ENCODE measurements at regions not wholly inside any gene's neighbourhood (a gene's known extent, or its start where the extent isn't known, plus 50 kb on each side); places are given as distances from the start of the nearest gene placed in this dataset.

DNA sequence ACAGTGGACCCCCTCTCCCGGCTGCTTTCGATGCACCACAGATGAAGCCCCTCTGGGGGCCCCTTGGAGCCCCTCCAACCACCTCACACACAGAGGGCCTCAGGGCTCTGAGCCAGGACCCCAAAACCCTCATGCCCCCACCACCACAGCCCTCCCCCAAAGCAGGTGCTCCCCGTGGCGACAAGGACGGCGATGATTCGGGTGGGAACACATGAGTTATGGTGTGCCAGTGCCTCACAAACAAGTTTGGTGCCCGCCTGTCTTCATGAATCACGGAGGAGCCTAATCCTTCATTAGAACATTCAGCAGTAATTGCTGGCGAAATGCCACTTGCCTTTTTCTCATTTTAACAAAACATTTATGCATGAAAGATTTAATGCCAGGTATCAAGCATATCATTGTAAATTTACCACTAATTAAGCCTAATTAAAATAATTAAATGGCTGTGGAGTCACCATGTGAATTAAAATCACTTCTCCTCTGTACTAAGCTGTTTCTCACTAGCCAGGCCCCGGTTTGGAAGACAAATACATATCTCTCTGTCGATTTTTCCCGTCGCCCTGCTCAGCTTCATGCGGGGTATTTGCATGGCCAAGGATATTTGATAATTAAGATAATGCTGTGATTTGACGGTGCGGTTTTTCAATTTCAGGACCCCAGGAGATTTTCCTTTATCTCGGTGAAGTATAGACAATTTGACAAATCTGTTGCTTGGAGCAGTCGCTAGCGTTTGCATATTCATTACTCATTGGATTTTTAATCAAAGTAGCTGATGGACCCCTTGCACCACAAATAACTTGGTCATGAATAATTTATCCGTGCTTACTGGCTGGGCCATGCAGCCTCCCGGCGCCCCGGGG, 157.0 kb downstream of the TLE3 start:
- no peak for DNase-seq
- no peaks in the 10 kb centered on the region for H3K27me3 ChIP-seq
- H3K4me3 ChIP-seq = no peak overlapping the region
- H3K36me3 ChIP-seq = no peaks in the 10 kb centered on the region
- H3K4me1 ChIP-seq = no peaks in the 10 kb centered on the region
- no peak overlapping the region for H3K27ac ChIP-seq
- TF ChIP-seq, protein P1, sequence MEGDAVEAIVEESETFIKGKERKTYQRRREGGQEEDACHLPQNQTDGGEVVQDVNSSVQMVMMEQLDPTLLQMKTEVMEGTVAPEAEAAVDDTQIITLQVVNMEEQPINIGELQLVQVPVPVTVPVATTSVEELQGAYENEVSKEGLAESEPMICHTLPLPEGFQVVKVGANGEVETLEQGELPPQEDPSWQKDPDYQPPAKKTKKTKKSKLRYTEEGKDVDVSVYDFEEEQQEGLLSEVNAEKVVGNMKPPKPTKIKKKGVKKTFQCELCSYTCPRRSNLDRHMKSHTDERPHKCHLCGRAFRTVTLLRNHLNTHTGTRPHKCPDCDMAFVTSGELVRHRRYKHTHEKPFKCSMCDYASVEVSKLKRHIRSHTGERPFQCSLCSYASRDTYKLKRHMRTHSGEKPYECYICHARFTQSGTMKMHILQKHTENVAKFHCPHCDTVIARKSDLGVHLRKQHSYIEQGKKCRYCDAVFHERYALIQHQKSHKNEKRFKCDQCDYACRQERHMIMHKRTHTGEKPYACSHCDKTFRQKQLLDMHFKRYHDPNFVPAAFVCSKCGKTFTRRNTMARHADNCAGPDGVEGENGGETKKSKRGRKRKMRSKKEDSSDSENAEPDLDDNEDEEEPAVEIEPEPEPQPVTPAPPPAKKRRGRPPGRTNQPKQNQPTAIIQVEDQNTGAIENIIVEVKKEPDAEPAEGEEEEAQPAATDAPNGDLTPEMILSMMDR (IDR thresholded peaks at IDR 0.05) = no peak
- intact Hi-C loops (cut with DNase I; ENCODE audit: low total_unique reads) = no loop called here
- H3K9me3 ChIP-seq = peaks cover 0 to 7% (median 0%) of the 10 kb centered on the region in 3 donors

DNA sequence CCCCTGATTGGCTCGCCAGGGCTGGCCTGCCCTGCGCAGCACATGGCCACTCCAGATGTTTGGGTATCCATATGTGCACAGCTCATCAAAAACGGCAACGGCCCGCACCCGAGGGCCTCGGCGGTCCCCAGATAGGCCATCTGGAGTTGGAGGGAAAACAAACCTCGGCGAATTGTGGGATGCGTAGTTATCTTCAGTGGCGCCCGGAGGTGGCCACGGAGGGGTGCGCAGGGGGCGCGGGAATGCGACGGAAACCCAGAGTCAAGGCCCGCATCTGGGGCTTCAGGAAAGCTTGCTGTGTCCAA, 156.5 kb downstream of the TLE3 start:
- no peaks in the 10 kb centered on the region for H3K36me3 ChIP-seq
- H3K9me3 ChIP-seq = peaks cover 0 to 1% (median 0%) of the 10 kb centered on the region in 3 donors
- H3K4me3 ChIP-seq = no peak overlapping the region
- no peak overlapping the region for H3K27ac ChIP-seq
- no peaks in the 10 kb centered on the region for H3K4me1 ChIP-seq
- DNase-seq = no peak
- no peaks in the 10 kb centered on the region for H3K27me3 ChIP-seq
- TF ChIP-seq, protein P1 (IDR thresholded peaks at IDR 0.05) = no peak
- intact Hi-C loops (cut with DNase I; ENCODE audit: low total_unique reads) = no loop called here

DNA sequence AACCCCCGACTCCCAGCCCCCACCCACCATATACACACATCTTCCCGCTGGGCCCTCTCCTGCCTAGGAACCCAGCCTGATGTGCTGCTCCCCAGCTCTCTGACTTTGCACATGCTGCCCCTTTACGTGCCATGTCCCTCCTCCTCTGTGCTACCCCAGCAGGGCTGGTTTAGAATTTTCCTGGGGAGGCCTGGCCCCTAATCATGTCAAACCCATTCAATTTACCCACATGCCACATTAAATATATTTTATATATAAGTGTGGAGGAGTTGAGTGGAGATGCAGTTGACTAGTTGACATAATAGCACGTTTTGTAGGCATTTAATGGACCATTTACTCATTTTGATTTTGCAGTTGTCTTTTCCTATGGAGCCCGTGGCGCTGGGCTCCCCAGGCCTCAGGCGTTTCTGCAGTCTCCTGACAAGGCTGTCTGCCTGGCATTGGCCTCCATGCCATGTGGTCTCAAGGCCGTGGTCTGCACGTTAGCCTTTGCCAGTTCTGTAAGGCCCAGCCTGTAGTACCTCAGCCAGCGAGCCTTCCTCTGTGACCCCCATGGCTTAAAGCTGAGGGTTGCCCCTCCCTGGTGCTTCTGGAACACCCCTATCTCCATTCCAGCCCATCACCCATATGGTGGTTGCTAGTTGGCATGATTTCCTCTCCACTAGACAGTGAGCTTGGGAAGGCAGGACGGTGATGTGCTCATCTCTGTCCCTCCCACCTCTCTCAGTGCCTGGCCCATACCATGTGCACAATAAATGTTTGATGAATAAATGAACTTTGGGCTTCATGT, 155.8 kb downstream of the TLE3 start:
- H3K4me3 ChIP-seq = no peak overlapping the region
- no peak for DNase-seq
- intact Hi-C loops (cut with DNase I; ENCODE audit: low total_unique reads) = no loop called here
- TF ChIP-seq, protein P1 (IDR thresholded peaks at IDR 0.05) = no peak
- H3K27me3 ChIP-seq = no peaks in the 10 kb centered on the region
- no peaks in the 10 kb centered on the region for H3K36me3 ChIP-seq
- H3K4me1 ChIP-seq = no peaks in the 10 kb centered on the region
- H3K9me3 ChIP-seq = no peaks in the 10 kb centered on the region
- no peak overlapping the region for H3K27ac ChIP-seq

DNA sequence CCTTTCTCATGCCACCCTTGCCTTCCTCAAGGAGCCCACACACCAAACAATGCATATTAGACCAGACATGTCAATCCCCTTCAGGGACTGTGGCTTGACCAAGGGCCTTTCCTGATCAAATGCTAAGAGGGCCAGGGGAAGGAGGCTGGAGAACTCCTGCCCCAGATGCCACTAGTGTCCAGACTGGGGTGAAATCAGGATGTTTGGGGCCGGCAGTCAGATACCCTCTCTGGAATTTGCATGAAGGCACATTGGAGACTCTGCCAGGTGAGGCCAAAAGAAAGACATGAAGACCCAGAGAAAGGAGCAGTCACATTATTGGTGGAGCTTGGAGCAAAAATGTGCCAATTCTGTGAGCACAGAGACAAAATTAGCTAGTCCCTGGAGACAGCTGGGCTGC, 154.1 kb downstream of the TLE3 start:
- Histone ChIP-seq H3K4me1 (no peaks in the 10 kb centered on the region), H3K36me3 (no peaks in the 10 kb centered on the region), H3K9me3 (no peaks in the 10 kb centered on the region), H3K4me3 (no peak overlapping the region), H3K27ac (no peak overlapping the region), H3K27me3 (no peaks in the 10 kb centered on the region)
- TF ChIP-seq, protein P1 (IDR thresholded peaks at IDR 0.05) = no peak
- no peak for DNase-seq
- intact Hi-C loops (cut with DNase I; ENCODE audit: low total_unique reads) = no loop called here

DNA sequence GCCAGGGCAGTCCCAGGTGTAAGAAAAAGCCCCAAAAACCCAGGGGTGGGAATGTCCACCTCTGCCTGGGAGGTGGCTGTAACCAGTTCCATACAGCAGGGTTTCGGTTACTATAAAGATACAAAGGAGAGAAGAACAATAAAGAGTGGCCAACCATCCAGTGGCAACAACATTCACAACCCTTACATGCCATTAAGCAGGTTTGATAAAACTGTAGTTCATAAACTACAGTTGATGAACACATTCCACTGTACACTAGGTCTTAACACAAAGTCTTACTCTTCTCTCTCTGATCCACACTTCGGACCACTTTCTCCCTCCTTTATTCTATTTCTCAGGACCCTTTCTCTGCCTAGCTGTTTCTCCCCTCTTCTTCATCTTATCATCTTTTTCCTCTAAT, 152.0 kb downstream of the TLE3 start:
- H3K27ac ChIP-seq = no peak overlapping the region
- no peaks in the 10 kb centered on the region for H3K4me1 ChIP-seq
- TF ChIP-seq, protein P1 (IDR thresholded peaks at IDR 0.05) = no peak
- no peak overlapping the region for H3K4me3 ChIP-seq
- no peaks in the 10 kb centered on the region for H3K9me3 ChIP-seq
- no peaks in the 10 kb centered on the region for H3K36me3 ChIP-seq
- H3K27me3 ChIP-seq = no peaks in the 10 kb centered on the region
- intact Hi-C loops (cut with DNase I; ENCODE audit: low total_unique reads) = no loop called here
- no peak for DNase-seq
